ENCODE measurements at regions not wholly inside any gene's neighbourhood (a gene's known extent, or its start where the extent isn't known, plus 50 kb on each side); places are given as distances from the start of the nearest gene placed in this dataset.

GRCh38 chr7:18151422-18151821, 123.8 kb upstream of the PRPS1L1 start:
- WGBS, 2 experiments (ENCODE audit: insufficient coverage in 2 of 2), result no CpG with 5 or more reads among the region's 1 CpG
- H3K27ac ChIP-seq (ENCODE audit: low read depth, low read length, severe bottlenecking), result no peak overlapping the region
- no peaks in the 10 kb centered on the region for H3K9me3 ChIP-seq (ENCODE audit: control insufficient read depth, low read length)
- no peaks in the 10 kb centered on the region for H3K4me1 ChIP-seq (ENCODE audit: control insufficient read depth, insufficient read depth, low read length, poor library complexity, severe bottlenecking)
- H3K36me3 ChIP-seq (ENCODE audit: control insufficient read depth, insufficient read depth, low read length), result no peaks in the 10 kb centered on the region
- no peak overlapping the region for H3K4me3 ChIP-seq (ENCODE audit: extremely low read depth, insufficient read depth, low read length, poor library complexity, severe bottlenecking)

- H3K9me3 ChIP-seq (ENCODE audit: control insufficient read depth, low read length), result no peaks in the 10 kb centered on the region
- no peak overlapping the region for H3K27ac ChIP-seq (ENCODE audit: low read depth, low read length, severe bottlenecking)
- no peaks in the 10 kb centered on the region for H3K36me3 ChIP-seq (ENCODE audit: control insufficient read depth, insufficient read depth, low read length)
- no peaks in the 10 kb centered on the region for H3K4me1 ChIP-seq (ENCODE audit: control insufficient read depth, insufficient read depth, low read length, poor library complexity, severe bottlenecking)
- 84 to 87% methylated on average over 5 of the region's 6 CpGs for WGBS, 2 experiments (ENCODE audit: insufficient coverage in 2 of 2)
- no peak overlapping the region for H3K4me3 ChIP-seq (ENCODE audit: extremely low read depth, insufficient read depth, low read length, poor library complexity, severe bottlenecking)
Observed at GRCh38 chr7:18153183-18153748, 125.6 kb upstream of the PRPS1L1 start.

GRCh38 chr7:18154726-18155125, 127.1 kb upstream of the PRPS1L1 start:
- Histone ChIP-seq H3K9me3 (ENCODE audit: control insufficient read depth, low read length) (no peaks in the 10 kb centered on the region), H3K27ac (ENCODE audit: low read depth, low read length, severe bottlenecking) (no peak overlapping the region), H3K36me3 (ENCODE audit: control insufficient read depth, insufficient read depth, low read length) (no peaks in the 10 kb centered on the region), H3K4me1 (ENCODE audit: control insufficient read depth, insufficient read depth, low read length, poor library complexity, severe bottlenecking) (no peaks in the 10 kb centered on the region), H3K4me3 (ENCODE audit: extremely low read depth, insufficient read depth, low read length, poor library complexity, severe bottlenecking) (no peak overlapping the region)
- WGBS, 2 experiments (ENCODE audit: insufficient coverage in 2 of 2), result 88 to 97% methylated on average over 3 of the region's 5 CpGs

GRCh38 chr7:18157233-18157632, 129.6 kb upstream of the PRPS1L1 start:
- Histone ChIP-seq H3K4me1 (ENCODE audit: control insufficient read depth, insufficient read depth, low read length, poor library complexity, severe bottlenecking) (no peaks in the 10 kb centered on the region), H3K4me3 (ENCODE audit: extremely low read depth, insufficient read depth, low read length, poor library complexity, severe bottlenecking) (no peak overlapping the region), H3K27ac (ENCODE audit: low read depth, low read length, severe bottlenecking) (no peak overlapping the region), H3K9me3 (ENCODE audit: control insufficient read depth, low read length) (no peaks in the 10 kb centered on the region), H3K36me3 (ENCODE audit: control insufficient read depth, insufficient read depth, low read length) (no peaks in the 10 kb centered on the region)
- 63 to 78% methylated on average over 1 of the region's 1 CpG for WGBS, 2 experiments (ENCODE audit: insufficient coverage in 2 of 2)

GRCh38 chr7:18162657-18163056, 135.0 kb upstream of the PRPS1L1 start:
- no peak overlapping the region for H3K4me3 ChIP-seq (ENCODE audit: extremely low read depth, insufficient read depth, low read length, poor library complexity, severe bottlenecking)
- no peaks in the 10 kb centered on the region for H3K4me1 ChIP-seq (ENCODE audit: control insufficient read depth, insufficient read depth, low read length, poor library complexity, severe bottlenecking)
- no CpG with 5 or more reads among the region's 1 CpG for WGBS, 2 experiments (ENCODE audit: insufficient coverage in 2 of 2)
- H3K27ac ChIP-seq (ENCODE audit: low read depth, low read length, severe bottlenecking), result no peak overlapping the region
- H3K36me3 ChIP-seq (ENCODE audit: control insufficient read depth, insufficient read depth, low read length), result no peaks in the 10 kb centered on the region
- H3K9me3 ChIP-seq (ENCODE audit: control insufficient read depth, low read length), result no peaks in the 10 kb centered on the region

GRCh38 chr7:18163091-18163490, 135.4 kb upstream of the PRPS1L1 start:
- WGBS, 2 experiments (ENCODE audit: insufficient coverage in 2 of 2), result 94 to 100% methylated on average over 3 of the region's 3 CpGs
- H3K4me3 ChIP-seq (ENCODE audit: extremely low read depth, insufficient read depth, low read length, poor library complexity, severe bottlenecking), result no peak overlapping the region
- no peaks in the 10 kb centered on the region for H3K4me1 ChIP-seq (ENCODE audit: control insufficient read depth, insufficient read depth, low read length, poor library complexity, severe bottlenecking)
- no peak overlapping the region for H3K27ac ChIP-seq (ENCODE audit: low read depth, low read length, severe bottlenecking)
- no peaks in the 10 kb centered on the region for H3K36me3 ChIP-seq (ENCODE audit: control insufficient read depth, insufficient read depth, low read length)
- no peaks in the 10 kb centered on the region for H3K9me3 ChIP-seq (ENCODE audit: control insufficient read depth, low read length)

- Histone ChIP-seq H3K27ac (ENCODE audit: low read depth, low read length, severe bottlenecking) (no peak overlapping the region), H3K4me3 (ENCODE audit: extremely low read depth, insufficient read depth, low read length, poor library complexity, severe bottlenecking) (no peak overlapping the region), H3K9me3 (ENCODE audit: control insufficient read depth, low read length) (no peaks in the 10 kb centered on the region), H3K4me1 (ENCODE audit: control insufficient read depth, insufficient read depth, low read length, poor library complexity, severe bottlenecking) (no peaks in the 10 kb centered on the region), H3K36me3 (ENCODE audit: control insufficient read depth, insufficient read depth, low read length) (no peaks in the 10 kb centered on the region)
- WGBS, 2 experiments (ENCODE audit: insufficient coverage in 2 of 2), result no CpG with 5 or more reads among the region's 1 CpG
Observed at GRCh38 chr7:18165166-18165565, 137.5 kb upstream of the PRPS1L1 start.

- H3K36me3 ChIP-seq (ENCODE audit: control insufficient read depth, insufficient read depth, low read length), result no peaks in the 10 kb centered on the region
- no peaks in the 10 kb centered on the region for H3K9me3 ChIP-seq (ENCODE audit: control insufficient read depth, low read length)
- H3K4me3 ChIP-seq (ENCODE audit: extremely low read depth, insufficient read depth, low read length, poor library complexity, severe bottlenecking), result no peak overlapping the region
- H3K4me1 ChIP-seq (ENCODE audit: control insufficient read depth, insufficient read depth, low read length, poor library complexity, severe bottlenecking), result no peaks in the 10 kb centered on the region
- no peak overlapping the region for H3K27ac ChIP-seq (ENCODE audit: low read depth, low read length, severe bottlenecking)
- WGBS, 2 experiments (ENCODE audit: insufficient coverage in 2 of 2), result 60% methylated on average over 1 of the region's 3 CpGs; no CpG with 5 or more reads in 1 of the 2 experiments
Observed at GRCh38 chr7:18166002-18166401, 138.4 kb upstream of the PRPS1L1 start.

GRCh38 chr7:18167815-18168214, 140.2 kb upstream of the PRPS1L1 start:
- Histone ChIP-seq H3K4me1 (ENCODE audit: control insufficient read depth, insufficient read depth, low read length, poor library complexity, severe bottlenecking) (no peaks in the 10 kb centered on the region), H3K36me3 (ENCODE audit: control insufficient read depth, insufficient read depth, low read length) (no peaks in the 10 kb centered on the region), H3K4me3 (ENCODE audit: extremely low read depth, insufficient read depth, low read length, poor library complexity, severe bottlenecking) (no peak overlapping the region), H3K9me3 (ENCODE audit: control insufficient read depth, low read length) (no peaks in the 10 kb centered on the region), H3K27ac (ENCODE audit: low read depth, low read length, severe bottlenecking) (no peak overlapping the region)
- no CpG with 5 or more reads among the region's 1 CpG for WGBS, 2 experiments (ENCODE audit: insufficient coverage in 2 of 2)

- H3K9me3 ChIP-seq (ENCODE audit: control insufficient read depth, low read length), result no peaks in the 10 kb centered on the region
- no peak overlapping the region for H3K27ac ChIP-seq (ENCODE audit: low read depth, low read length, severe bottlenecking)
- peaks cover 19% of the 10 kb centered on the region for H3K4me1 ChIP-seq (ENCODE audit: control insufficient read depth, insufficient read depth, low read length, poor library complexity, severe bottlenecking)
- 91 to 94% methylated on average over 2 to 4 of the region's 7 CpGs for WGBS, 2 experiments (ENCODE audit: insufficient coverage in 2 of 2)
- no peak overlapping the region for H3K4me3 ChIP-seq (ENCODE audit: extremely low read depth, insufficient read depth, low read length, poor library complexity, severe bottlenecking)
- no peaks in the 10 kb centered on the region for H3K36me3 ChIP-seq (ENCODE audit: control insufficient read depth, insufficient read depth, low read length)
Observed at GRCh38 chr7:18174996-18175395, 147.3 kb upstream of the PRPS1L1 start.

- Histone ChIP-seq H3K9me3 (ENCODE audit: control insufficient read depth, low read length) (no peaks in the 10 kb centered on the region), H3K36me3 (ENCODE audit: control insufficient read depth, insufficient read depth, low read length) (no peaks in the 10 kb centered on the region), H3K27ac (ENCODE audit: low read depth, low read length, severe bottlenecking) (peak overlapping the region; percentile 81), H3K4me3 (ENCODE audit: extremely low read depth, insufficient read depth, low read length, poor library complexity, severe bottlenecking) (no peak overlapping the region), H3K4me1 (ENCODE audit: control insufficient read depth, insufficient read depth, low read length, poor library complexity, severe bottlenecking) (peaks cover 19% of the 10 kb centered on the region)
- WGBS, 2 experiments (ENCODE audit: insufficient coverage in 2 of 2), result 91 to 96% methylated on average over 2 of the region's 2 CpGs
Observed at GRCh38 chr7:18175801-18176450, 148.3 kb upstream of the PRPS1L1 start.

All from mesodermal cell (in vitro differentiated cells).